AG04449 (cell line): ENCODE measurements at regions not wholly inside any gene's neighbourhood (a gene's known extent, or its start where the extent isn't known, plus 50 kb on each side); places are given as distances from the start of the nearest gene placed in this dataset.

ENCODE experiments used
- CTCF ChIA-PET: fragments of 350-600 bp; formaldehyde crosslinking; extraction: SDS; loops from one replicate; lab custom pipeline; 2021; ENCODE audit warnings: antibody characterized with exemption; lab: Yijun Ruan, JAX
- POLR2A ChIA-PET: fragments of 400-600, 350-600 bp; formaldehyde crosslinking; extraction: SDS; loops from one replicate; lab custom pipeline; 2020; ENCODE audit warnings: antibody characterized with exemption, inconsistent platforms; lab: Yijun Ruan, JAX
- DNase-seq: peaks from one replicate; pipeline ENCODE4 v3.0.0-alpha.2; 2010; ENCODE audit warnings: low read depth, low spot score
- H3K4me3 ChIP-seq: 2 replicates; pipeline ENCODE4 v1.5.1; 2011; ENCODE audit warnings: low read depth, mild to moderate bottlenecking, control low read depth, low read length
- TF ChIP-seq, protein P1 (sequence below): IDR thresholded peaks from one replicate; pipeline ENCODE4 v1.5.1; 2011; ENCODE audit warnings: mild to moderate bottlenecking, moderate library complexity, low read length, control low read depth, inconsistent platforms; ENCODE audit not compliant: insufficient read depth; ENCODE audit errors: missing control alignments

DNA sequence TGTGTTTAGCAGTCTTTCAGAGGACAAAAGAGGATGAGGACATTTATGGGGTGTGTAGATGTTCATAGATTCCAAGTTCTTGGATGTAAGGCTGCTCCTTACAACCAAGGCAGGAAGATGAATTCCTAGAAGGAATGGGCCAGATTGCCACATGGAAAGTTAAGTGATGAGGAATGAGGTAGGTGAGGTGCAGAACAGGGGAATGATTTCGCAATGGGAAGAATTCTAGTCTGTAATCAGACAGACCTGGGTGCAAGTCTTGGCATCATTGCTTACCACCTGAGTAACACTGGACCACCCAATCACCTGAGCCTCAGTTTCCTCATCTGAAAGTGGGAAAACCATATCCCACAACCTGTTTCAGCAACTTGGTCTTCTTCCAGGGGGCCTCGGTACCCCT lies 174.9 kb downstream of the IER5 start:
- no peak overlapping the region for H3K4me3 ChIP-seq
- no peak for DNase-seq
- TF ChIP-seq, protein P1, sequence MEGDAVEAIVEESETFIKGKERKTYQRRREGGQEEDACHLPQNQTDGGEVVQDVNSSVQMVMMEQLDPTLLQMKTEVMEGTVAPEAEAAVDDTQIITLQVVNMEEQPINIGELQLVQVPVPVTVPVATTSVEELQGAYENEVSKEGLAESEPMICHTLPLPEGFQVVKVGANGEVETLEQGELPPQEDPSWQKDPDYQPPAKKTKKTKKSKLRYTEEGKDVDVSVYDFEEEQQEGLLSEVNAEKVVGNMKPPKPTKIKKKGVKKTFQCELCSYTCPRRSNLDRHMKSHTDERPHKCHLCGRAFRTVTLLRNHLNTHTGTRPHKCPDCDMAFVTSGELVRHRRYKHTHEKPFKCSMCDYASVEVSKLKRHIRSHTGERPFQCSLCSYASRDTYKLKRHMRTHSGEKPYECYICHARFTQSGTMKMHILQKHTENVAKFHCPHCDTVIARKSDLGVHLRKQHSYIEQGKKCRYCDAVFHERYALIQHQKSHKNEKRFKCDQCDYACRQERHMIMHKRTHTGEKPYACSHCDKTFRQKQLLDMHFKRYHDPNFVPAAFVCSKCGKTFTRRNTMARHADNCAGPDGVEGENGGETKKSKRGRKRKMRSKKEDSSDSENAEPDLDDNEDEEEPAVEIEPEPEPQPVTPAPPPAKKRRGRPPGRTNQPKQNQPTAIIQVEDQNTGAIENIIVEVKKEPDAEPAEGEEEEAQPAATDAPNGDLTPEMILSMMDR, result no peak
- CTCF ChIA-PET, result no interaction called here
- POLR2A ChIA-PET, result no interaction called here

DNA sequence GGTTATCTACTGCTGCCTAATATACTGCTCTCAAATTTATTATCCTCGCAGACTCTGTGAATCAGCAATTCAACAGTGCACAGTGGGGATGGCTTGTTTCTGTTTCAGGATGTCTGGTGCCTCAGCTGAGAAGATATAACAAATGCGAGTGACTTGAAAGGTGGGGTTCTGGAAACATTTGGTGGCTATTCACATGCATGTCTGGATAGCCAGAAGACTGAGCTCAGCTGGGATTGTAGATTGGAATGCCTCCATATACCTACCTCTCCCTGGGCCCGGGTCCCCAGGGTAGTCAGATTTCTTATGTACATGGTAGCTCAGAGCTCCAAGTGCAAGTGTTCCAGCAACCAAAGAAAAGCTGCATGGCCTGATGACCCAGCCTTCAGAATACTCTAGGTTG lies 176.3 kb downstream of the IER5 start:
- CTCF ChIA-PET, result no interaction called here
- POLR2A ChIA-PET, result no interaction called here
- TF ChIP-seq, protein P1, result no peak
- DNase-seq, result no peak
- no peak overlapping the region for H3K4me3 ChIP-seq

DNA sequence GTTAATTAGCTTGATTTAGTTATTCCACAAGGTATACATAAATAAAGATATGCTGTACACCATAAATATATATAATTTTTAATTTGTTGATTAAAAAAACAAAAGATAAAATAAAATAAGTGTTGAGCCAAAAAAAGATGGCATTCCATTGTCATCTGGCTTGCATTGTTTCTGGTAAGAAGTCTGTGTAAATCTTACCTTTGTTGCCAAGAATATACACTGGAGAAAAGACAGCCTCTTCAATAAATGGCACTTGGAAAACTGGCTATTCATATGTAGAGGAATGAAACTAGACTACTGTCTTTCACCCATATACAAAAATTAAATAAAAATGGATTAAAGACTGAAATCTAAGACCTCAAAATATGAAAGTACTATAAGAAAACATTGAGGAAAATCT lies 196.5 kb downstream of the IER5 start:
- CTCF ChIA-PET, result no interaction called here
- TF ChIP-seq, protein P1, result no peak
- DNase-seq, result no peak

DNA sequence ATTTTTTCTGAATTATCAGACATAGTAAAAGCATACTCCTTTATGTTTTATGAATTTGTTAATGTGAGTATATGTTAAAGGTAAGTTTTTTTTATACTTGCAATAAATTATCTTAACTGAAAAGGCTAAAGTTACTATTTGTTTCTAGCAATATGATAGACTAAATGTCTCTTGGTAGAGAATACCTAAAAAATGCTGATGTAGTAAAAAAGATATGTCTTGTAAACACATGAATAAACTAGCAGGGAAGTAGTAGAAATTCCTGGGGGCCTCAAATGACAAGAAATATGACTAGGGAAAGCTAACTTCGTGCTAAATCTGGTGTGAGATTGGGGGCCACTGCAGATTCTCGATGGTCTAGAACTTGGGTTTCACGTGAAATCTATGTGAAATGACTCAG lies 188.1 kb upstream of the CACNA1E start:
- CTCF ChIA-PET, result no interaction called here
- POLR2A ChIA-PET, result no interaction called here
- TF ChIP-seq, protein P1, result no peak
- DNase-seq, result no peak
- H3K4me3 ChIP-seq, result no peak overlapping the region

More for the DNA sequence above, 196.5 kb downstream of the IER5 start:
- POLR2A ChIA-PET, result no interaction called here
- H3K4me3 ChIP-seq, result no peak overlapping the region

DNA sequence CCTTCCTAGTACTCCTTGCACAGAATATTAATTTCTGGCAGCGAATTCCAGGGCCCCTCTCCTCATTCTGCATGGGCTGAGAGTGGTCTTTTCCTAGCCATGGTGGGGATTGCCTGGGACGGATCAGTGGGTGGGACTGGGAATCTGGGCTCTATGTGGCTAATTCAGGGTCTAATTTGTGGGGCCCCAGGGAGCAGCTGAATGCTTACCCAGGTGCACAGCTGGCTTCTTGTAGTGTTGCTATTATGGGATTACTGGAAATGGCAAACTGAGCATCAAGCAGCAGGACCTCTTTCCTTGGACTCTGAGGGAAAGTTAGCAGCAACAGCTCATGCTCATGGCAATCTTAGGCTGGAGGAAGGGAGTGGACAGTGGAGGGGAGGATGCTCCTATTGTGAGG lies 187.1 kb upstream of the CACNA1E start:
- ChIA-PET CTCF (no interaction called here), POLR2A (no interaction called here)
- H3K4me3 ChIP-seq, result no peak overlapping the region
- DNase-seq, result no peak
- TF ChIP-seq, protein P1, result no peak

DNA sequence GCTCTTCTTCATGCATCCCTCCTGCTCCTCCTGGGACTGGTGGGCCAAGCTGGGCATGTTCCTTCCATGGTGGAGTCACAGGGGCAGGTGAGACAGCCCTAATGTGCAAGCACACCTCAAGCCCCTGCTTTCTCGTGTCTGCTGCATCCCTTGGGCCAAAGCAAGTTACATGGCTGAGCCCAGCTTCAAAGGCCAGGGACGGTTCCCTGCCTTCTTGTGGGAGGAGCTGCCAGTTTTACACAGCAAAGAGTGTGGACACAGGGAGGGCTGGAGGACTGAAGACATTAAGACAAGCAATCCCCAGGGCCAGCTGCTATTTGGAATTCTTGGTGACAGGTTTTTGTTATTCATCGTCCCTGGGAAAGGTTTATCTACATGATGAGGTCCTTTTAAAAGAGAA lies 175.2 kb upstream of the CACNA1E start:
- no peak overlapping the region for H3K4me3 ChIP-seq
- CTCF ChIA-PET, result no interaction called here
- POLR2A ChIA-PET, result no interaction called here
- TF ChIP-seq, protein P1, result no peak
- no peak for DNase-seq
